ES-I3 (cell line): ENCODE measurements at regions not wholly inside any gene's neighbourhood (a gene's known extent, or its start where the extent isn't known, plus 50 kb on each side); places are given as distances from the start of the nearest gene placed in this dataset.

ENCODE experiments used
- H3K36me3 ChIP-seq: 2 replicates; pipeline ENCODE4 v1.6.1; 2013; ENCODE audit warnings: mild to moderate bottlenecking, low read length, control low read depth, moderate library complexity; ENCODE audit not compliant: insufficient read depth
- H3K4me1 ChIP-seq: 2 replicates; pipeline ENCODE4 v1.6.1; 2013; ENCODE audit warnings: mild to moderate bottlenecking, control low read depth, low read length; ENCODE audit not compliant: insufficient read depth
- H3K9ac ChIP-seq: 2 replicates; pipeline ENCODE4 v1.6.1; 2013; ENCODE audit warnings: low read depth, mild to moderate bottlenecking, low read length, moderate library complexity
- H3K9me3 ChIP-seq: 2 replicates; pipeline ENCODE4 v1.6.1; 2013; ENCODE audit warnings: mild to moderate bottlenecking, low read length, moderate library complexity; ENCODE audit not compliant: control insufficient read depth, insufficient read depth

DNA sequence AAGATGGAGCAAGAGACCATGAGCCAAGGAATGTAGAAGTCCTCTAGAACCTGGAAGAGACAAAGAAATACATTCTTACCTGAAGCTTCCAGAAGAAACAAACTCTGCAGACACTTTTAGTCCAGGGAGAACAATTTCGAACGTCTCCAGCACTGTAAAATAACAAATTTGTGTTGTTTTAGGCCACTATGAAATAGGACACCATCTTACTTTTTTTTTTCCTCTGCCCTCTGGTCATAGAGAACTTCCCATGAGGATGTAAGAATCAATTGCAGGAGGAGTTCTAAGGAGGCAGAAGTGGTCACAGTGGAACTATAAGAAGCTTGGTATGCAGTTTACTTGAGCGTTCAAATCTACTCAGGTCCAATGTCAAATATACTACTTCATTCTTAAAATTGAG lies 1295.9 kb downstream of the ZPLD1 start:
- Histone ChIP-seq H3K9ac (no peak overlapping the region), H3K36me3 (no peaks in the 10 kb centered on the region), H3K9me3 (no peaks in the 10 kb centered on the region), H3K4me1 (no peaks in the 10 kb centered on the region)

DNA sequence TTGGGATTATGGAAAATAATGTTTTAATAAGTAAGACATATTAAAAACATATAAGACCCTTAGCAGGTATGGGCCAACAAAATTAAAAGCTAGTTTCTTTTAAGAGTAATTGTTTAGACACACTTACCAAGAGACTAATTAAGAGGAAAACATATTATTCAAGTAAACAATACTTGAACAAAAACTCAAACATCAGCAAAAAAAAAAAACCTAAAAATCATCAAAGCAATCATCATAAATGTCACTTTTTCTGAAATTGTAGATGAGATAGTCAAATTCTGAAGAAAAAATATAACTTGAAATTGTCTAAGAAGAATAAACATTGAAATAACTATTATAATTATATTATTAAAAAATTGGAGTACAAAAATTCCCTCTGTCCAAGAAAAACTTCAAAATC lies 1318.2 kb downstream of the ZPLD1 start:
- Histone ChIP-seq H3K9me3 (no peaks in the 10 kb centered on the region), H3K36me3 (no peaks in the 10 kb centered on the region), H3K4me1 (no peaks in the 10 kb centered on the region), H3K9ac (no peak overlapping the region)

DNA sequence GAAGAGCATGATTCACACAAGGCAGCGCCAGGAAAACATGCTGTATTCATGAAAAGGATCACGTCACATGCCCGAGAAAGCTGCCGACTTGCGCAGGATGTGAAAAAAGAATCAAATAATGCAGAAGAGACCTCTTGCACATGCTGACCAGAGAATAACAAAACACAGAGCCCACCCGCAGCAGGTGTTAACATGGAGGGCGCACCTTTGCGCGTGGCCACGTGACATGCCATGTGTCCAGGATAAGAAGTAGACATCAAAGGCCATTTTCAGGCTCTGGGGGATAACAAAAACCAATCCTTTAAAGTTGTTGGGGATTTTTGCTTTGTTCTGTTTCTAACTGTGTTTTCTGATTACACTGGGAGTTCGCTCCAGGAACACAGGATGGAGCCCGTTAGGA lies 1332.8 kb downstream of the ZPLD1 start:
- Histone ChIP-seq H3K36me3 (no peaks in the 10 kb centered on the region), H3K9me3 (no peaks in the 10 kb centered on the region), H3K4me1 (no peaks in the 10 kb centered on the region), H3K9ac (no peak overlapping the region)

DNA sequence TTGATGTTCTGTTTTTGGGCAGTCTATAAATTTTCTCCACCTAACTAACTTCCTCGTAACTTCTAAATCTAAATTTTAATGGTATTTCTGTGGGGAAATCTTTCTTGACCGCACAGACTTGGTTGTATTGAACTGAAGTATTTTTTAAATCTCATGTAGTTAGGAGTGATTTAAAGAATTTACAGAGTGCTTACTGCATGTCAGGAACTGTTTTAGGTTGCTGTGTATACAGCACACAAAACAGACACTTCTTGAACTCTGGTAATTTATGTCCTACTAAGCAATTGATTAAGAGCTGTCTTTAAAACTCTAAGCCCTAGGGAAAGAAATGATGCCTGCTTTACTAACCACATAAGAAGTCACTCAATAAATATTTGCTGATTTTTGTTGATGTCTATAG lies 1350.2 kb downstream of the ZPLD1 start:
- H3K9me3 ChIP-seq: no peaks in the 10 kb centered on the region
- H3K9ac ChIP-seq: no peak overlapping the region
- H3K36me3 ChIP-seq: no peaks in the 10 kb centered on the region
- peaks cover 5% of the 10 kb centered on the region; the same call in 1 of the 2 replicates for H3K4me1 ChIP-seq

DNA sequence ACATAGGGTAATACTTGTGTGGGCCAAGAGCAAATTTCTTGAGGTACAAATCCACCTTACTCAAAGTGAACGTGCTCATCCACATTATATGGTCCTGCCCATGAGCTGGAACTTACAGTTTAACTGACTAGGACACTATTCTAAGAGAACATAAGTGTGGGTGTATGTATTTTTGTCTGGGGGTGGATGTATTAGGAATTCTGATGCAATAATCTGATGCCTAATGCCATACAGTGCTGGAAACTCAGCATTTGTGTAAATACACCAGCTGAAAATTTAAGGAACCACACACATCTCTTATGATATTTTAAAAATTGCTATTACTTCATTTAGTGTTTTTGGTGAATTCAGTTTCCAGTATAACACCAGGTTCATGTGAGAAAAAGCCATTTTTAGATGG lies 1350.7 kb downstream of the ZPLD1 start:
- Histone ChIP-seq H3K4me1 (peaks cover 5% of the 10 kb centered on the region; the same call in 1 of the 2 replicates), H3K9ac (no peak overlapping the region), H3K9me3 (no peaks in the 10 kb centered on the region), H3K36me3 (no peaks in the 10 kb centered on the region)

DNA sequence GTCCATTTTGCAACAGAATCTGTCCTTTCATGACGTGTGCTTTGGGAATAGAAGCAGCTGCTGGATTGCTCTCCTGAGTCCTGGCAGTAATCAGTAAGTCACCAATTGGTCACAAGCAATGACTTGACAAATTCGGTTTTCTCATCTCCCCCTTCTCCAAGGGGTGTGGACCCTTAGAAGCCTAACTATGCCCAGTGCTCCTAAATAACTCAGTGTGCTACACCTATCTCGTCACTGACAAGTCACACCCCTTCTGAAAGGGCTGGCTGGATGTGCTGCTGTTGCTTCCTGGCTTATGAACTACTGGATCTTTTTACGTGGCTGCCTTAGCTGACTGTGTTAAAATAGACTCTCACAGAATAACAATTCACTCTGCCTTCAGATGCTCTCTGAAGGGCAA lies 1351.5 kb downstream of the ZPLD1 start:
- Histone ChIP-seq H3K9me3 (no peaks in the 10 kb centered on the region), H3K9ac (no peak overlapping the region), H3K4me1 (peaks cover 5% of the 10 kb centered on the region; the same call in 1 of the 2 replicates), H3K36me3 (no peaks in the 10 kb centered on the region)

DNA sequence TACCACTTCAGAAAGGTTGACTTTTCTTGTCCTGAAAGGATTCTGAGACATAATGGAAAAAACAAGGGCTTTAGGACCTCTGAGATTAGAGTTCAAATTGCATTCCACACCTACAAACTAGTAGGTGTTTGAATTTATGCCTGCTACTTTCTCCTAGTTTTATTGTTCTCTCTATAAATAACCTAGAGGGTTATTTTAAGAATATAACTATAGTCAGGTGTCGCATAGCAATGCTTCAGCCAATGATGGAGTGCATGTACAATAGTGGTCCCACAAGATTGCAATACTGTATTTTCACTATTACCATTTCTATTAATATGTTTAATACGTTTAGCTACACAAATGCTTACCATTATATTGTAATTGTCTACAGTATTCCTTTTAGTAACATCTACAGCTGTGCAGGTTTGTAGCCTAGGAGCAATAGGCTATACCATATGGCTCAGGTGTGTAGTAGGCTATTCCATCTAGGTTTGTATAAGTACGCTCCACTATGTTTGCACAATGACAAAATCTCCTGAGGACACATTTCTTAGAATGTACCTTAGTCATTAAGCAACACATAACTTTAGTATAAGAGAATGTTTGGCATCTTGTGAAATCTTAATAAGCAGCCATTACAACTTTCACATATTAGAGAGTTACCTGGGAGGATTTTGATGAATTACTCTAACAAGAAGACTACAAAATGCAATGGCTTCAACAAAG lies 1352.5 kb downstream of the ZPLD1 start:
- no peak overlapping the region for H3K9ac ChIP-seq
- peaks cover 5% of the 10 kb centered on the region; the same call in 1 of the 2 replicates for H3K4me1 ChIP-seq
- H3K36me3 ChIP-seq: no peaks in the 10 kb centered on the region
- H3K9me3 ChIP-seq: no peaks in the 10 kb centered on the region

DNA sequence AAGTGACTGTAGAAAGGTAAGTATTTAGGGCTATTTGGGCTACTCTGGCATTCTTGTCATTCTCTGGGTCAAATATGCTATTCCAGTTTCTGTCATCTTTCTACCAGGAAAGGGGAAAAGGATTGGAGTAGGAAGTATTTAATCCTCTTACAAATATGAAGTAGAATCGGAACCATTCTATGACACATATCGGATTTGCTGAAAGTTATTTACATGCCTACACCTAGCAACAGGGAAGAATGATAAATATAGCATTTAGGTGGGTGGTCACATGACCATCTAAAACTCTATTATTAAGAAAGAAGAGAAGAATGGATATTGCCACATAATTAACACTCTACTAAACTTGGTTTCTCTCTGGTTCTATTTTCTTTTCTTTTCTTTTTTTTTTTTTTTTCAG lies 1353.1 kb downstream of the ZPLD1 start:
- H3K36me3 ChIP-seq: no peaks in the 10 kb centered on the region
- H3K9me3 ChIP-seq: no peaks in the 10 kb centered on the region
- peaks cover 5% of the 10 kb centered on the region; the same call in 1 of the 2 replicates for H3K4me1 ChIP-seq
- H3K9ac ChIP-seq: no peak overlapping the region

DNA sequence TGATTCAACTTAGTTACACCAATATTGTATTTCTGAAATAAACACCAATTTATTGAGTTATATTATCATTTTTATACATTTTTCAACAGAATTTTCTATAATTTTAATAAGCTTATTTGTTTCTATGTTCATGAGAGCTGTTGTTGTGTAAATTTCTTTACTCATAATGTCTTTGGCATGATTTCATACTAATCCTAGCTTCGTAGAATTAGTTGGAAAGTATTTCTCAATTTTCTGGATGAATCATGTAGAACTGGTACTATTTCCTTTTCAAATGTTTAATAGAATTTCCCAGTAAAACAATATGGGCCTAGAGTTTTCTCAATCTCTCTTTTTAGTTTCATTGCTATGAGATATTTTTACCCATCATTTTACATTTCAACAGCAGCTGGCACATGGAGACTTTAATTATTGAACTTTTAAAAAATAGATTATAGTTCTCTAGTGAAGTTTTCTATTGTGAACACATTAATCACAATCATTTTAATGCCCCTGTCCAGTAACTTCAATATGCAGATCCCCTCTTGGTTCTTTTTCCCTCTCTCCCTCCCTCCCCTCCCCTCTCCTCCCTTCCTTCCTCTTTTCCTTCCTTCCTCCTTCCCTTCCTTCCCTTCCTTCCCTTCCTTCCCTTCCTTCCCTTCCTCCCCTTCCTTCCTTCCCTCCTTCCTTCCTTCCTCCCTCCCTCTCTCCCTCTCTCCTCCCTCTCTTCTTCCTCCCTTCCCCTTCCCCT lies 1357.1 kb downstream of the ZPLD1 start:
- H3K4me1 ChIP-seq: peaks cover 10% of the 10 kb centered on the region
- H3K9me3 ChIP-seq: no peaks in the 10 kb centered on the region
- no peaks in the 10 kb centered on the region for H3K36me3 ChIP-seq
- H3K9ac ChIP-seq: no peak overlapping the region

DNA sequence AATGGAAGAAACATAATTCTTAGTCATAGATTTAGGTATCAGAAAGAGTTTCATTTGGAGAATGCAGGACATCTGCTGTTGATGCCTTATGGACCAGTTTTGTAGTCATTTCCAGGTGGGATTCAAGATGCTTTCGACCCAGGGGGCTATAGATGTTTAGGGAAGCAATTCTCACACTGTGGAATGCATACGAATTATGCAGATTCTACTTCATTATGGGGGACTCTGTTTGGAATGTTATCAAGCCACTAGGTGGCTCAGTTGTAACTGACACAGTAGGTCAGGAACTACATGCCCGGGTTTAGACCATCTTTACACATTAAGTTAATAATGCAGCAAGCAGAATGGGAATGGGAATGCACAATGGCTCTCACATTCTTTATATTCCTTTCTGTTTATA lies 1359.8 kb downstream of the ZPLD1 start:
- peaks cover 10% of the 10 kb centered on the region for H3K4me1 ChIP-seq
- H3K36me3 ChIP-seq: no peaks in the 10 kb centered on the region
- H3K9ac ChIP-seq: no peak overlapping the region
- H3K9me3 ChIP-seq: no peaks in the 10 kb centered on the region

DNA sequence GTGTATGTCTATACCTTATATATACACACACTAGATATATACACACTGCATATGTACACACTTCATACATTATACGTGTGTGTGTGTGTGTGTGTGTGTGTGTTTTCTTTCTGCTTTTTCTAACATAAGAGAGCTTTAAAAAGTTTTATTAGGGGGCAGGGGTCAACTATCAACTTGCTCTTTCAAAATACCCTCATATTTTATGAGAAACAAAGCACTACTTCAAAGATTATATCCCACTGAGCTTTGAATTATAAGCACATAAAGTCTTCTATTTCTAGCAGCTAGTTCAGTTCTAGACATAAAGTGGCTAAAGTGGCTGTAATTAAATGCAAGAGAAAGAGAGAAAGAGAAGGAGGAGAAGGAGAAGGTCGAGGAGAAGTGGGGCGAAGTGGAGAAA lies 1361.3 kb downstream of the ZPLD1 start:
- H3K4me1 ChIP-seq: peaks cover 10% of the 10 kb centered on the region
- H3K9ac ChIP-seq: no peak overlapping the region
- no peaks in the 10 kb centered on the region for H3K36me3 ChIP-seq
- no peaks in the 10 kb centered on the region for H3K9me3 ChIP-seq

DNA sequence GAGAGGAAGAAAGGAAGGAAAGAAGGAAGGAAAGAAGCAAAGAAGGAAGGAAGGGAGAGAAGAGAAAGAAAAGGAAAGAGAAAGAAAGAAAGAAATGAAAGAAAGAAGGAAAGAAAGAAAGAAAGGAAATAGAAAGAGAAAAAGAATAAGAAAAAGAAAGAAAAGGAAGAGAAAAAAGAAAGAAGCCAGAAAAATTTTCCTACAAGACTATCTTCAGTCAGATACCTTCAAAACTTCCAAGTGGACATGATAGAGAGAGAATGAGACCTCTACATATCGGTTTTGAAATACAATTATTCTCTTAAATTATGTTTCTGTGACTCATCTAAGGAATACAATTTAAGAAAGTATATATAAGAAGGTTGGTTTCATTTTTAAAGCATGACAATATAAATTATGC lies 1369.0 kb downstream of the ZPLD1 start:
- Histone ChIP-seq H3K9ac (no peak overlapping the region), H3K4me1 (no peaks in the 10 kb centered on the region), H3K9me3 (no peaks in the 10 kb centered on the region), H3K36me3 (no peaks in the 10 kb centered on the region)

DNA sequence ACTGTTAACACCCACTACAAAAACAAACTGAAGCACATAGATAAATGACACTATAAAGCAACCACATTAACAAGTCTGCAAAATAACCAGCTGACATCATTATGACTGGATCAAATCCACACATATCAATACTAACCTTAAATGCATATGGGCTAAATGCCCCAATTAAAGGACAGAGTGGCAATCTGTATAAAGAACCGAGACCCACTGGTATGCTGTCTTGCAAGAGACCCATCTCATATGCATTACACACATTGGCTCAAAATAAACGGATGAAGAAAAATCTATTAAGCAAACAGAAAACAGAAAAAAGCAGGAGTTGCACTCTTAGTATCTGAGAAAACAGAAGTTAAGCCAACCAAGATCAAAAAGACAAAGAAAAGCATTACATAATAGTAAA lies 1375.4 kb downstream of the ZPLD1 start:
- Histone ChIP-seq H3K36me3 (no peaks in the 10 kb centered on the region), H3K9me3 (peaks cover 7% of the 10 kb centered on the region; the same call in 1 of the 2 replicates), H3K4me1 (peaks cover 7% of the 10 kb centered on the region; the same call in 1 of the 2 replicates)

DNA sequence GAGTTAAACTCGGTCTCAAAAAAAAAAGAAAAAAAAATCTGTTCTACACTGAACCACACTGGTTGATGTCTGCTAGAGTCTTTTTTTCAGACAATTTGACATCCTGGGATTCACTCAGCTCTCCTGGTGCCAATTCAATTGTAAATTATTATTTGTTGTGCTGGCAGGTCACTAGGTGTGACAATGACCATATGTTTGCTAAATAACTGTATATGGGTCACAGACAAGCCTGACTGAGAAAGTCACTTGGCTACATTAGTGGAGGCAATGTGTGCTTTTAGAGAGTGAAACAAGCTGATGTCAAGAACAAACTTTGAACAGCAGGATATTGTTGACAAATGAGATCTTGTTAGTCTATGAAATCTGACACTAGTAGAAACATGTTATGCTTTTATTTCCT lies 1379.1 kb downstream of the ZPLD1 start:
- H3K9ac ChIP-seq: no peak overlapping the region
- no peaks in the 10 kb centered on the region for H3K36me3 ChIP-seq
- peaks cover 7% of the 10 kb centered on the region; the same call in 1 of the 2 replicates for H3K9me3 ChIP-seq
- H3K4me1 ChIP-seq: peaks cover 14% of the 10 kb centered on the region; the same call in 1 of the 2 replicates

More for the DNA sequence above, 1375.4 kb downstream of the ZPLD1 start:
- H3K9ac ChIP-seq: no peak overlapping the region

DNA sequence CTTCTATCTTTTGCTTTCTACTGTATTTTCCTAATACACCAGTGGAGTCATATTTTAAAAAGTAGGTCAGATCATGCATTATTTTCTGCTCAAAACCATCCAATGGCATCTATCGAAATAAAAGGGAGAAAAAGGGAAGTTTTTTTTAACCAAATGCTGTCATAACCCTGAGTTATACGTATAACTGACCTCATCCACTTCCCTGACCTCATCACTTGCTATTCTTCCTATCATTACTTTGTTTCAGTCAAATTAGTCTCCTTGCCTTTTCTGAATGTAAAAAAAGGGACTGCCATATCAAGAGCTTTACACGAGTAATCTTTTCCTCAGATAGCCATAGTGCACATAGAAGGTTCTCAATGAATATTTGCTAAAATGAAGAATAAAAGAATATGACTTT lies 1383.6 kb downstream of the ZPLD1 start:
- Histone ChIP-seq H3K36me3 (no peaks in the 10 kb centered on the region), H3K9me3 (no peaks in the 10 kb centered on the region), H3K9ac (no peak overlapping the region), H3K4me1 (peaks cover 16% of the 10 kb centered on the region; the same call in 1 of the 2 replicates)
